ENCODE measurements at regions not wholly inside any gene's neighbourhood (a gene's known extent, or its start where the extent isn't known, plus 50 kb on each side); places are given as distances from the start of the nearest gene placed in this dataset.

- DNase-seq (ENCODE audit: low read depth, low spot score) (no peak), ATAC-seq (no peak)
- Histone ChIP-seq H3K27me3 (ENCODE audit: insufficient read depth, low read length) (no peaks in the 10 kb centered on the region), H3K27ac (ENCODE audit: low read depth, low read length) (no peak overlapping the region), H4K20me1 (ENCODE audit: insufficient read depth) (no peaks in the 10 kb centered on the region), H3K9me2 (ENCODE audit: insufficient read depth) (no peaks in the 10 kb centered on the region), H3K4me1 (ENCODE audit: control insufficient read depth in 1 of 2, insufficient read depth in 2 of 2, low read length in 2 of 2) (no peaks in the 10 kb centered on the region), H3K4me3 (replicated peaks in 1 of 2; ENCODE audit: low read depth in 1 of 2, low read length in 2 of 2) (no peak overlapping the region), H3K79me2 (ENCODE audit: insufficient read depth, low read length) (no peaks in the 10 kb centered on the region), H2AFZ (ENCODE audit: low read depth, low read length, poor library complexity, severe bottlenecking) (no peak overlapping the region), H3K9ac (ENCODE audit: low read length) (no peak overlapping the region), H3K36me3 (ENCODE audit: control insufficient read depth in 1 of 2, insufficient read depth in 2 of 2, low read length in 2 of 2) (no peaks in the 10 kb centered on the region), H3K9me3 (ENCODE audit: control insufficient read depth in 1 of 2, insufficient read depth in 1 of 2, low read depth in 1 of 2, low read length in 2 of 2) (no peaks in the 10 kb centered on the region), H3K4me2 (ENCODE audit: low read length) (no peak overlapping the region)
- POLR2A ChIA-PET, result no interaction called here
- RAD21 ChIA-PET (ENCODE audit: low non-redundant PET in 1 of 2, low total read pairs in 2 of 2, uncharacterized antibody in 2 of 2, unreplicated experiment in 2 of 2), result no interaction called here
- BruUV-seq (replicated peaks), result no TSS peak
- CTCF ChIA-PET, result no interaction called here
- intact Hi-C loops (cut with micrococcal nuclease), result no loop called here
- TF ChIP-seq, protein P1, sequence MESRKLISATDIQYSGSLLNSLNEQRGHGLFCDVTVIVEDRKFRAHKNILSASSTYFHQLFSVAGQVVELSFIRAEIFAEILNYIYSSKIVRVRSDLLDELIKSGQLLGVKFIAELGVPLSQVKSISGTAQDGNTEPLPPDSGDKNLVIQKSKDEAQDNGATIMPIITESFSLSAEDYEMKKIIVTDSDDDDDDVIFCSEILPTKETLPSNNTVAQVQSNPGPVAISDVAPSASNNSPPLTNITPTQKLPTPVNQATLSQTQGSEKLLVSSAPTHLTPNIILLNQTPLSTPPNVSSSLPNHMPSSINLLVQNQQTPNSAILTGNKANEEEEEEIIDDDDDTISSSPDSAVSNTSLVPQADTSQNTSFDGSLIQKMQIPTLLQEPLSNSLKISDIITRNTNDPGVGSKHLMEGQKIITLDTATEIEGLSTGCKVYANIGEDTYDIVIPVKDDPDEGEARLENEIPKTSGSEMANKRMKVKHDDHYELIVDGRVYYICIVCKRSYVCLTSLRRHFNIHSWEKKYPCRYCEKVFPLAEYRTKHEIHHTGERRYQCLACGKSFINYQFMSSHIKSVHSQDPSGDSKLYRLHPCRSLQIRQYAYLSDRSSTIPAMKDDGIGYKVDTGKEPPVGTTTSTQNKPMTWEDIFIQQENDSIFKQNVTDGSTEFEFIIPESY (IDR thresholded peaks at IDR 0.05; ENCODE audit: extremely low read depth, insufficient replicate concordance, low read length), result no peak
- TF ChIP-seq POLR2AphosphoS5 (IDR thresholded peaks at IDR 0.05; ENCODE audit: low read depth, low read length), result no peak
- no peak for TF ChIP-seq ZFX (IDR thresholded peaks at IDR 0.05)
- no peak for TF ChIP-seq YY1 (IDR thresholded peaks at IDR 0.05; ENCODE audit: extremely low read depth, insufficient replicate concordance, low read depth, low read length)
- TF ChIP-seq EGR1 (IDR thresholded peaks at IDR 0.05; ENCODE audit: low read depth), result no peak
- TF ChIP-seq RAD21 (IDR thresholded peaks at IDR 0.05; ENCODE audit: low read depth), result no peak
- no peak for TF ChIP-seq CEBPB (IDR thresholded peaks at IDR 0.05; ENCODE audit: low read depth)
- TF ChIP-seq SP1 (IDR thresholded peaks at IDR 0.05; ENCODE audit: low read depth), result no peak
- no peak for TF ChIP-seq SRF (IDR thresholded peaks at IDR 0.05; ENCODE audit: low read depth)
- no peak for TF ChIP-seq REST (IDR thresholded peaks at IDR 0.05; ENCODE audit: low read depth)
- no peak for TF ChIP-seq EZH2phosphoT487 (IDR thresholded peaks at IDR 0.05; ENCODE audit: borderline replicate concordance)
- TF ChIP-seq, protein P2, sequence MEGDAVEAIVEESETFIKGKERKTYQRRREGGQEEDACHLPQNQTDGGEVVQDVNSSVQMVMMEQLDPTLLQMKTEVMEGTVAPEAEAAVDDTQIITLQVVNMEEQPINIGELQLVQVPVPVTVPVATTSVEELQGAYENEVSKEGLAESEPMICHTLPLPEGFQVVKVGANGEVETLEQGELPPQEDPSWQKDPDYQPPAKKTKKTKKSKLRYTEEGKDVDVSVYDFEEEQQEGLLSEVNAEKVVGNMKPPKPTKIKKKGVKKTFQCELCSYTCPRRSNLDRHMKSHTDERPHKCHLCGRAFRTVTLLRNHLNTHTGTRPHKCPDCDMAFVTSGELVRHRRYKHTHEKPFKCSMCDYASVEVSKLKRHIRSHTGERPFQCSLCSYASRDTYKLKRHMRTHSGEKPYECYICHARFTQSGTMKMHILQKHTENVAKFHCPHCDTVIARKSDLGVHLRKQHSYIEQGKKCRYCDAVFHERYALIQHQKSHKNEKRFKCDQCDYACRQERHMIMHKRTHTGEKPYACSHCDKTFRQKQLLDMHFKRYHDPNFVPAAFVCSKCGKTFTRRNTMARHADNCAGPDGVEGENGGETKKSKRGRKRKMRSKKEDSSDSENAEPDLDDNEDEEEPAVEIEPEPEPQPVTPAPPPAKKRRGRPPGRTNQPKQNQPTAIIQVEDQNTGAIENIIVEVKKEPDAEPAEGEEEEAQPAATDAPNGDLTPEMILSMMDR (IDR thresholded peaks at IDR 0.05 in 2 of 3, conservative IDR thresholded peaks at IDR 0.05 in 1 of 3; ENCODE audit: borderline replicate concordance in 1 of 3, insufficient read depth in 1 of 3, low read depth in 2 of 3, low read length in 2 of 3), result no peak
Observed at GRCh38 chr12:42696406-42697149, 107.0 kb upstream of the PRICKLE1 start.
